Keratinocyte (primary cell): ENCODE measurements at regions not wholly inside any gene's neighbourhood (a gene's known extent, or its start where the extent isn't known, plus 50 kb on each side); places are given as distances from the start of the nearest gene placed in this dataset.

Source experiments
- DNase-seq: peaks from one replicate; pipeline ENCODE4 v3.0.0-alpha.2; 2011; ENCODE audit warnings: low read depth, missing footprints, low spot score
- FAIRE-seq: peaks from 2 replicates; lab custom pipeline; 2011; peaks lifted over from hg19 to GRCh38; lab: Jason Lieb, UNC
- H2AFZ ChIP-seq: 2 replicates; pipeline ENCODE4 v1.6.0; 2012; ENCODE audit warnings: low read length, control low read depth, inconsistent platforms; ENCODE audit not compliant: control insufficient read depth
- H3K27ac ChIP-seq: 2 replicates; pipeline ENCODE4 v1.5.1; 2011; ENCODE audit warnings: low read length; ENCODE audit not compliant: control insufficient read depth, insufficient read depth
- H3K27me3 ChIP-seq: 3 replicates; pipeline ENCODE4 v1.6.0; 2011; ENCODE audit warnings: low read length; ENCODE audit not compliant: control insufficient read depth, insufficient read depth; ENCODE audit errors: extremely low read depth
- H3K36me3 ChIP-seq, 2 experiments: 2 replicates in 1 of 2; 3 replicates in 1 of 2; pipeline ENCODE4 v1.5.1; 2011; ENCODE audit warnings: low read length in 2 of 2, mild to moderate bottlenecking in 1 of 2; ENCODE audit not compliant: control insufficient read depth in 2 of 2, insufficient read depth in 2 of 2; ENCODE audit errors: extremely low read depth in 1 of 2
- H3K4me1 ChIP-seq: 3 replicates; pipeline ENCODE4 v1.5.1; 2011; ENCODE audit warnings: low read length; ENCODE audit not compliant: control insufficient read depth, insufficient read depth; ENCODE audit errors: extremely low read depth
- H3K4me2 ChIP-seq: 3 replicates; pipeline ENCODE4 v1.6.0; 2011; ENCODE audit warnings: low read depth, low read length; ENCODE audit not compliant: control insufficient read depth, insufficient read depth; ENCODE audit errors: extremely low read depth
- H3K4me3 ChIP-seq, 3 experiments: fragments of 200-600 bp in 1 of 3; sonication (generic) in 1 of 3; 2 replicates in 2 of 3; 3 replicates in 1 of 3; pipeline ENCODE4 v1.5.1; 2011 to 2016; ENCODE audit warnings: low read length in 3 of 3, mild to moderate bottlenecking in 3 of 3, control low read depth in 2 of 3, inconsistent platforms in 1 of 3, low read depth in 1 of 3, mixed read lengths in 1 of 3, mixed run types in 1 of 3, moderate library complexity in 1 of 3; ENCODE audit not compliant: control insufficient read depth in 2 of 3, insufficient read depth in 2 of 3; ENCODE audit errors: extremely low read depth in 1 of 3
- H3K79me2 ChIP-seq: 2 replicates; pipeline ENCODE4 v1.6.0; 2012; ENCODE audit warnings: low read length; ENCODE audit not compliant: control insufficient read depth, insufficient read depth
- H3K9ac ChIP-seq: 3 replicates; pipeline ENCODE4 v1.6.0; 2011; ENCODE audit warnings: low read length; ENCODE audit not compliant: control insufficient read depth, insufficient read depth; ENCODE audit errors: extremely low read depth
- H3K9me1 ChIP-seq: 3 replicates; pipeline ENCODE4 v1.6.0; 2011; ENCODE audit warnings: low read length; ENCODE audit not compliant: control insufficient read depth, insufficient read depth; ENCODE audit errors: extremely low read depth
- H3K9me3 ChIP-seq: 2 replicates; pipeline ENCODE4 v1.5.1; 2012; ENCODE audit warnings: low read depth, low read length; ENCODE audit not compliant: control insufficient read depth
- H4K20me1 ChIP-seq: 3 replicates; pipeline ENCODE4 v1.6.0; 2011; ENCODE audit warnings: low read length; ENCODE audit not compliant: control insufficient read depth, insufficient read depth; ENCODE audit errors: extremely low read depth
- EZH2 ChIP-seq: IDR thresholded peaks from one replicate; pipeline ENCODE4 v1.6.1; 2012; ENCODE audit warnings: inconsistent platforms, mild to moderate bottlenecking, low read length, moderate library complexity
- dilution Hi-C: fragments of 300-500 bp; cut with MboI; formaldehyde crosslinking; loops from one replicate; pipeline ENCODE4 v1.7.0; 2020; ENCODE audit warnings: low sequenced_read_pairs; ENCODE audit not compliant: extremely low pct_ligation_motif_present
- TF ChIP-seq, protein P1 (sequence below), 3 experiments: IDR thresholded peaks in 1 of 3; conservative IDR thresholded peaks in 1 of 3; optimal IDR thresholded peaks in 1 of 3; 2 replicates in 2 of 3; 3 replicates in 1 of 3; pipeline versions ENCODE3 to v1.5.1; 2011; ENCODE audit warnings: low read length in 3 of 3, mild to moderate bottlenecking in 3 of 3, moderate library complexity in 2 of 3, control low read depth in 1 of 3, inconsistent platforms in 1 of 3; ENCODE audit not compliant: insufficient read depth in 2 of 3; ENCODE audit errors: extremely low read depth in 1 of 3

GRCh38 chr4:46649390-46649789 lies 259.5 kb upstream of the GABRA2 start:
- no peak for DNase-seq
- no peaks in the 10 kb centered on the region for H3K4me1 ChIP-seq

GRCh38 chr4:46648088-46648744 lies 258.3 kb upstream of the GABRA2 start:
- H3K79me2 ChIP-seq: no peaks in the 10 kb centered on the region
- no peak overlapping the region for H3K4me3 ChIP-seq
- no peaks in the 10 kb centered on the region for H3K27me3 ChIP-seq
- H3K4me1 ChIP-seq: no peaks in the 10 kb centered on the region
- H3K4me2 ChIP-seq: no peak overlapping the region
- DNase-seq: peak; percentile 63
- no peak for TF ChIP-seq EZH2
- TF ChIP-seq, protein P1, sequence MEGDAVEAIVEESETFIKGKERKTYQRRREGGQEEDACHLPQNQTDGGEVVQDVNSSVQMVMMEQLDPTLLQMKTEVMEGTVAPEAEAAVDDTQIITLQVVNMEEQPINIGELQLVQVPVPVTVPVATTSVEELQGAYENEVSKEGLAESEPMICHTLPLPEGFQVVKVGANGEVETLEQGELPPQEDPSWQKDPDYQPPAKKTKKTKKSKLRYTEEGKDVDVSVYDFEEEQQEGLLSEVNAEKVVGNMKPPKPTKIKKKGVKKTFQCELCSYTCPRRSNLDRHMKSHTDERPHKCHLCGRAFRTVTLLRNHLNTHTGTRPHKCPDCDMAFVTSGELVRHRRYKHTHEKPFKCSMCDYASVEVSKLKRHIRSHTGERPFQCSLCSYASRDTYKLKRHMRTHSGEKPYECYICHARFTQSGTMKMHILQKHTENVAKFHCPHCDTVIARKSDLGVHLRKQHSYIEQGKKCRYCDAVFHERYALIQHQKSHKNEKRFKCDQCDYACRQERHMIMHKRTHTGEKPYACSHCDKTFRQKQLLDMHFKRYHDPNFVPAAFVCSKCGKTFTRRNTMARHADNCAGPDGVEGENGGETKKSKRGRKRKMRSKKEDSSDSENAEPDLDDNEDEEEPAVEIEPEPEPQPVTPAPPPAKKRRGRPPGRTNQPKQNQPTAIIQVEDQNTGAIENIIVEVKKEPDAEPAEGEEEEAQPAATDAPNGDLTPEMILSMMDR (optimal IDR thresholded peaks at IDR 0.05 in 1 of 3, IDR thresholded peaks at IDR 0.05 in 1 of 3, conservative IDR thresholded peaks at IDR 0.05 in 1 of 3; ENCODE audit: extremely low read depth in 1 of 3, insufficient read depth in 2 of 3, low read length in 3 of 3): peak; percentile 73 to 93 (median 89)
- H3K36me3 ChIP-seq: no peaks in the 10 kb centered on the region
- no peaks in the 10 kb centered on the region for H4K20me1 ChIP-seq
- H3K9me1 ChIP-seq: no peaks in the 10 kb centered on the region
- peak; percentile 52 for FAIRE-seq
- dilution Hi-C loops: no loop called here
- H2AFZ ChIP-seq: no peak overlapping the region
- no peak overlapping the region for H3K9ac ChIP-seq
- no peak overlapping the region for H3K27ac ChIP-seq
- no peaks in the 10 kb centered on the region for H3K9me3 ChIP-seq

More at GRCh38 chr4:46649390-46649789, 259.5 kb upstream of the GABRA2 start:
- no peak for TF ChIP-seq EZH2
- TF ChIP-seq, protein P1 (optimal IDR thresholded peaks at IDR 0.05 in 1 of 3, IDR thresholded peaks at IDR 0.05 in 1 of 3, conservative IDR thresholded peaks at IDR 0.05 in 1 of 3; ENCODE audit: extremely low read depth in 1 of 3, insufficient read depth in 2 of 3, low read length in 3 of 3): no peak
- no peaks in the 10 kb centered on the region for H3K79me2 ChIP-seq
- no peaks in the 10 kb centered on the region for H3K27me3 ChIP-seq
- no peak overlapping the region for H2AFZ ChIP-seq
- no peak for FAIRE-seq
- H3K9me1 ChIP-seq: no peaks in the 10 kb centered on the region
- no peaks in the 10 kb centered on the region for H3K36me3 ChIP-seq
- dilution Hi-C loops: no loop called here
- H3K27ac ChIP-seq: no peak overlapping the region
- H3K9me3 ChIP-seq: no peaks in the 10 kb centered on the region
- H4K20me1 ChIP-seq: no peaks in the 10 kb centered on the region
- no peak overlapping the region for H3K4me2 ChIP-seq
- no peak overlapping the region for H3K4me3 ChIP-seq
- H3K9ac ChIP-seq: no peak overlapping the region
